HEK293 (cell line): ENCODE measurements at regions not wholly inside any gene's neighbourhood (a gene's known extent, or its start where the extent isn't known, plus 50 kb on each side); places are given as distances from the start of the nearest gene placed in this dataset.

Experiments
- CTCF ChIA-PET: fragments of 350-600 bp; formaldehyde crosslinking; extraction: SDS; loops from one replicate; lab custom pipeline; 2021; ENCODE audit warnings: antibody characterized with exemption; lab: Yijun Ruan, JAX
- POLR2A ChIA-PET: fragments of 300-600 bp; formaldehyde crosslinking; extraction: SDS; loops from one replicate; lab custom pipeline; 2020; ENCODE audit warnings: antibody characterized with exemption, inconsistent platforms; lab: Yijun Ruan, JAX
- H3K27ac ChIP-seq: fragments of 200-500 bp; sonication (Bioruptor generic); 2 replicates; pipeline ENCODE4 v1.5.1; 2014; ENCODE audit warnings: low read depth, low read length, control low read depth, inconsistent platforms; ENCODE audit errors: extremely low read depth
- H3K36me3 ChIP-seq, 2 experiments: fragments of 200-500 bp in 1 of 2; sonication (Bioruptor generic) in 1 of 2; 1 replicate in 1 of 2; 2 replicates in 1 of 2; pipeline ENCODE4 v1.5.1; 2014 to 2017; ENCODE audit warnings: inconsistent platforms in 2 of 2, low read length in 2 of 2; ENCODE audit not compliant: control insufficient read depth in 2 of 2, insufficient read depth in 1 of 2
- H3K4me1 ChIP-seq: fragments of 200-500 bp; sonication (Bioruptor generic); 2 replicates; pipeline ENCODE4 v1.5.1; 2014; ENCODE audit warnings: mild to moderate bottlenecking, low read length, inconsistent platforms; ENCODE audit not compliant: control insufficient read depth, insufficient read depth
- H3K4me3 ChIP-seq: 2 replicates; pipeline ENCODE4 v1.5.1; 2011; ENCODE audit warnings: low read depth, mild to moderate bottlenecking, control low read depth, low read length, moderate library complexity
- H3K9me3 ChIP-seq: fragments of 200-500 bp; sonication (Bioruptor generic); 2 replicates; pipeline ENCODE4 v1.5.1; 2014; ENCODE audit warnings: low read depth, low read length, inconsistent platforms; ENCODE audit not compliant: control insufficient read depth, insufficient read depth
- BCL11A ChIP-seq: fragments of 450-650 bp; formaldehyde crosslinking; IDR thresholded peaks from 2 replicates; pipeline ENCODE4 v1.5.1; 2016; ENCODE audit warnings: low read depth, missing biosample characterization, missing genetic modification characterization
- GLI2 ChIP-seq: fragments of 450-650 bp; formaldehyde crosslinking; IDR thresholded peaks from 2 replicates; pipeline ENCODE4; 2017; ENCODE audit warnings: missing biosample characterization, missing genetic modification characterization, low read depth, borderline replicate concordance
- HOXD13 ChIP-seq: sonication (generic); formaldehyde crosslinking; IDR thresholded peaks from 2 replicates; pipeline ENCODE4 v1.8.0; 2022; ENCODE audit warnings: missing genetic modification reagents, borderline replicate concordance
- KLF8 ChIP-seq: fragments of 450-650 bp; formaldehyde crosslinking; IDR thresholded peaks from 2 replicates; pipeline ENCODE4 v1.5.1; 2016; ENCODE audit warnings: missing biosample characterization, missing genetic modification characterization
- MEIS1 ChIP-seq: sonication (generic); formaldehyde crosslinking; IDR thresholded peaks from 2 replicates; pipeline ENCODE4 v1.8.1; 2022; ENCODE audit warnings: missing genetic modification reagents, mild to moderate bottlenecking, borderline replicate concordance
- WT1 ChIP-seq: fragments of 450-650 bp; formaldehyde crosslinking; IDR thresholded peaks from 2 replicates; pipeline ENCODE4 v1.5.1; 2016; ENCODE audit warnings: missing biosample characterization, missing genetic modification characterization
- YY2 ChIP-seq: fragments of 450-650 bp; formaldehyde crosslinking; IDR thresholded peaks from 2 replicates; pipeline ENCODE4 v1.5.1; 2016; ENCODE audit warnings: missing biosample characterization, missing genetic modification characterization
- ZFP3 ChIP-seq: fragments of 450-650 bp; formaldehyde crosslinking; IDR thresholded peaks from 2 replicates; pipeline ENCODE4 v1.5.1; 2016; ENCODE audit warnings: low read depth, missing biosample characterization, missing genetic modification characterization
- ZNF155 ChIP-seq: fragments of 450-650 bp; formaldehyde crosslinking; IDR thresholded peaks from 2 replicates; pipeline ENCODE4 v1.5.1; 2016; ENCODE audit warnings: missing biosample characterization, missing genetic modification characterization
- ZNF19 ChIP-seq: fragments of 450-650 bp; formaldehyde crosslinking; IDR thresholded peaks from 2 replicates; pipeline ENCODE4; 2016; ENCODE audit warnings: missing biosample characterization, missing genetic modification characterization, low read depth
- ZNF202 ChIP-seq: fragments of 450-650 bp; formaldehyde crosslinking; IDR thresholded peaks from 2 replicates; pipeline ENCODE4 v1.5.1; 2016; ENCODE audit warnings: missing biosample characterization, missing genetic modification characterization, borderline replicate concordance
- ZNF24 ChIP-seq: fragments of 450-650 bp; formaldehyde crosslinking; IDR thresholded peaks from 2 replicates; pipeline ENCODE4 v1.5.1; 2016; ENCODE audit warnings: missing biosample characterization, missing genetic modification characterization
- ZNF311 ChIP-seq: fragments of 450-650 bp; formaldehyde crosslinking; IDR thresholded peaks from 2 replicates; pipeline ENCODE4 v1.5.1; 2017; ENCODE audit warnings: missing biosample characterization, missing genetic modification characterization, borderline replicate concordance
- ZNF350 ChIP-seq: fragments of 450-650 bp; formaldehyde crosslinking; IDR thresholded peaks from 2 replicates; pipeline ENCODE4 v1.5.0; 2017; ENCODE audit warnings: missing biosample characterization, mild to moderate bottlenecking, missing genetic modification characterization
- ZNF404 ChIP-seq: fragments of 450-650 bp; formaldehyde crosslinking; IDR thresholded peaks from 2 replicates; pipeline ENCODE4 v1.5.1; 2017; ENCODE audit warnings: missing biosample characterization, missing genetic modification characterization
- ZNF529 ChIP-seq: fragments of 450-650 bp; formaldehyde crosslinking; IDR thresholded peaks from 2 replicates; pipeline ENCODE4 v1.5.1; 2017; ENCODE audit warnings: missing genetic modification characterization, missing biosample characterization; ENCODE audit not compliant: insufficient replicate concordance
- ZNF660 ChIP-seq: fragments of 450-650 bp; IDR thresholded peaks from 2 replicates; pipeline ENCODE4 v1.5.1; 2018; ENCODE audit warnings: missing biosample characterization, mild to moderate bottlenecking, missing genetic modification characterization
- TF ChIP-seq, protein P1 (sequence below): fragments of 450-650 bp; formaldehyde crosslinking; conservative IDR thresholded peaks from 2 replicates; pipeline ENCODE4 v1.5.1; 2016; ENCODE audit warnings: low read depth, missing biosample characterization, missing genetic modification characterization
- TF ChIP-seq, protein P2 (sequence below): fragments of 450-650 bp; formaldehyde crosslinking; IDR thresholded peaks from 2 replicates; pipeline ENCODE4 v1.5.1; 2016; ENCODE audit warnings: missing biosample characterization, missing genetic modification characterization
- TF ChIP-seq, protein P3 (sequence below): fragments of 450-650 bp; formaldehyde crosslinking; IDR thresholded peaks from 2 replicates; pipeline ENCODE4 v1.5.1; 2016; ENCODE audit warnings: missing biosample characterization, missing genetic modification characterization, low read depth
- TF ChIP-seq, protein P4 (sequence below): fragments of 450-650 bp; formaldehyde crosslinking; IDR thresholded peaks from 2 replicates; pipeline ENCODE4; 2016; ENCODE audit warnings: missing biosample characterization, missing genetic modification characterization
- TF ChIP-seq, protein P5 (sequence below): fragments of 450-650 bp; formaldehyde crosslinking; IDR thresholded peaks from 2 replicates; pipeline ENCODE4 v1.5.1; 2017; ENCODE audit warnings: missing biosample characterization, missing genetic modification characterization

DNA sequence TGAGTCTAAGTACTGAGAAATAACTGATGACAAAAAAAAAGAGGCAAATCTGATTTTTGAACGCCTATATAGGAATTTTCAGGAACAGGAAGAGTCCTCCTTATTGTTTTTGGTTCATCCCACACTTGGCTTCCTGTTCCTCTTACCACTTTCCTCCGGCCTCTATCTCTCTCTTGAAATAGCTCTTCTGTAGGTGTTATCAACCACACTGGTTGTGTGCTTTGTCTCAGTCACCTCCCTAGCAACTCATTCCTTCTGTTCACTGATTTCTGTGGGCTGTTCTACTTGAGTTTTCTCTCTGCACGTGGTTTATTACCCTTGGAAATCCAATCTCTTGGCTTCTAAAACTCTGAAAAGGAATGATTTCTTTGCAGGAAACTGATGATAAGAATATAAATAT lies 78.7 kb upstream of the C11orf87 start:
- CTCF ChIA-PET = no interaction called here
- H3K36me3 ChIP-seq = no peaks in the 10 kb centered on the region
- H3K4me3 ChIP-seq = no peak overlapping the region
- POLR2A ChIA-PET = no interaction called here
- no peak overlapping the region for H3K27ac ChIP-seq
- H3K9me3 ChIP-seq = no peaks in the 10 kb centered on the region
- H3K4me1 ChIP-seq = no peaks in the 10 kb centered on the region
- TF ChIP-seq BCL11A (tag by site-specific recombination) (no peak), ZNF529 (tag by site-specific recombination) (no peak), MEIS1 (CRISPR knock-in tag) (no peak), ZNF202 (tag by site-specific recombination) (no peak), YY2 (tag by site-specific recombination) (no peak), KLF8 (tag by site-specific recombination) (no peak), HOXD13 (no peak), ZNF350 (tag by site-specific recombination) (no peak), ZNF19 (no peak), ZNF24 (tag by site-specific recombination) (no peak), ZNF660 (no peak), GLI2 (tag by site-specific recombination) (no peak)
- TF ChIP-seq, protein P1, sequence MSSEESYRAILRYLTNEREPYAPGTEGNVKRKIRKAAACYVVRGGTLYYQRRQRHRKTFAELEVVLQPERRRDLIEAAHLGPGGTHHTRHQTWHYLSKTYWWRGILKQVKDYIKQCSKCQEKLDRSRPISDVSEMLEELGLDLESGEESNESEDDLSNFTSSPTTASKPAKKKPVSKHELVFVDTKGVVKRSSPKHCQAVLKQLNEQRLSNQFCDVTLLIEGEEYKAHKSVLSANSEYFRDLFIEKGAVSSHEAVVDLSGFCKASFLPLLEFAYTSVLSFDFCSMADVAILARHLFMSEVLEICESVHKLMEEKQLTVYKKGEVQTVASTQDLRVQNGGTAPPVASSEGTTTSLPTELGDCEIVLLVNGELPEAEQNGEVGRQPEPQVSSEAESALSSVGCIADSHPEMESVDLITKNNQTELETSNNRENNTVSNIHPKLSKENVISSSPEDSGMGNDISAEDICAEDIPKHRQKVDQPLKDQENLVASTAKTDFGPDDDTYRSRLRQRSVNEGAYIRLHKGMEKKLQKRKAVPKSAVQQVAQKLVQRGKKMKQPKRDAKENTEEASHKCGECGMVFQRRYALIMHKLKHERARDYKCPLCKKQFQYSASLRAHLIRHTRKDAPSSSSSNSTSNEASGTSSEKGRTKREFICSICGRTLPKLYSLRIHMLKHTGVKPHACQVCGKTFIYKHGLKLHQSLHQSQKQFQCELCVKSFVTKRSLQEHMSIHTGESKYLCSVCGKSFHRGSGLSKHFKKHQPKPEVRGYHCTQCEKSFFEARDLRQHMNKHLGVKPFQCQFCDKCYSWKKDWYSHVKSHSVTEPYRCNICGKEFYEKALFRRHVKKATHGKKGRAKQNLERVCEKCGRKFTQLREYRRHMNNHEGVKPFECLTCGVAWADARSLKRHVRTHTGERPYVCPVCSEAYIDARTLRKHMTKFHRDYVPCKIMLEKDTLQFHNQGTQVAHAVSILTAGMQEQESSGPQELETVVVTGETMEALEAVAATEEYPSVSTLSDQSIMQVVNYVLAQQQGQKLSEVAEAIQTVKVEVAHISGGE = no peak
- TF ChIP-seq, protein P2, sequence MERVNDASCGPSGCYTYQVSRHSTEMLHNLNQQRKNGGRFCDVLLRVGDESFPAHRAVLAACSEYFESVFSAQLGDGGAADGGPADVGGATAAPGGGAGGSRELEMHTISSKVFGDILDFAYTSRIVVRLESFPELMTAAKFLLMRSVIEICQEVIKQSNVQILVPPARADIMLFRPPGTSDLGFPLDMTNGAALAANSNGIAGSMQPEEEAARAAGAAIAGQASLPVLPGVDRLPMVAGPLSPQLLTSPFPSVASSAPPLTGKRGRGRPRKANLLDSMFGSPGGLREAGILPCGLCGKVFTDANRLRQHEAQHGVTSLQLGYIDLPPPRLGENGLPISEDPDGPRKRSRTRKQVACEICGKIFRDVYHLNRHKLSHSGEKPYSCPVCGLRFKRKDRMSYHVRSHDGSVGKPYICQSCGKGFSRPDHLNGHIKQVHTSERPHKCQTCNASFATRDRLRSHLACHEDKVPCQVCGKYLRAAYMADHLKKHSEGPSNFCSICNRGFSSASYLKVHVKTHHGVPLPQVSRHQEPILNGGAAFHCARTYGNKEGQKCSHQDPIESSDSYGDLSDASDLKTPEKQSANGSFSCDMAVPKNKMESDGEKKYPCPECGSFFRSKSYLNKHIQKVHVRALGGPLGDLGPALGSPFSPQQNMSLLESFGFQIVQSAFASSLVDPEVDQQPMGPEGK (tag by site-specific recombination) = no peak
- TF ChIP-seq, protein P3, sequence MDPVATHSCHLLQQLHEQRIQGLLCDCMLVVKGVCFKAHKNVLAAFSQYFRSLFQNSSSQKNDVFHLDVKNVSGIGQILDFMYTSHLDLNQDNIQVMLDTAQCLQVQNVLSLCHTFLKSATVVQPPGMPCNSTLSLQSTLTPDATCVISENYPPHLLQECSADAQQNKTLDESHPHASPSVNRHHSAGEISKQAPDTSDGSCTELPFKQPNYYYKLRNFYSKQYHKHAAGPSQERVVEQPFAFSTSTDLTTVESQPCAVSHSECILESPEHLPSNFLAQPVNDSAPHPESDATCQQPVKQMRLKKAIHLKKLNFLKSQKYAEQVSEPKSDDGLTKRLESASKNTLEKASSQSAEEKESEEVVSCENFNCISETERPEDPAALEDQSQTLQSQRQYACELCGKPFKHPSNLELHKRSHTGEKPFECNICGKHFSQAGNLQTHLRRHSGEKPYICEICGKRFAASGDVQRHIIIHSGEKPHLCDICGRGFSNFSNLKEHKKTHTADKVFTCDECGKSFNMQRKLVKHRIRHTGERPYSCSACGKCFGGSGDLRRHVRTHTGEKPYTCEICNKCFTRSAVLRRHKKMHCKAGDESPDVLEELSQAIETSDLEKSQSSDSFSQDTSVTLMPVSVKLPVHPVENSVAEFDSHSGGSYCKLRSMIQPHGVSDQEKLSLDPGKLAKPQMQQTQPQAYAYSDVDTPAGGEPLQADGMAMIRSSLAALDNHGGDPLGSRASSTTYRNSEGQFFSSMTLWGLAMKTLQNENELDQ (tag by site-specific recombination) = no peak

DNA sequence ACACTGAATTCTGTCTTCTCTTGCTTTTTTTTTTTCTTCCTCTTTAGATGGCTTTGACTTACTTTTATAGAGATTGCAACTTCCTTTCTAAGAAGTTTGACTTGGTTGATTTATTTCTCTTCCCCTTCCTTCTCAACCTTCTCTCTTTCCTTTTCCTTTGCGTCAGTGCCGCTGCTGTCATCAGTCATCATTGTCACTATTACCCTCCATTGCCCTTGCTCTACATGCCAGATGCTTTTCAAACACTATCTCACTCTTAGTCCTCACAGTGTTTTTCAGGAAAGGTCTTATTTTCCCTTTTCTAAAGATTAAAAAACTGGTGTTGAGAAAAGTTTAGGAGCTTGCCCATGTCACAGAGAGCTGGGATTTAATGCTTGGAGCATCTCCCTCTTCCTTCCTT lies 74.7 kb upstream of the C11orf87 start:
- CTCF ChIA-PET = no interaction called here
- Histone ChIP-seq H3K4me3 (no peak overlapping the region), H3K36me3 (no peaks in the 10 kb centered on the region), H3K4me1 (no peaks in the 10 kb centered on the region)
- TF ChIP-seq ZNF311 (tag by site-specific recombination) = no peak
- TF ChIP-seq ZFP3 = no peak
- no peak for TF ChIP-seq ZNF155 (tag by site-specific recombination)
- TF ChIP-seq WT1 = no peak
- TF ChIP-seq, protein P4, sequence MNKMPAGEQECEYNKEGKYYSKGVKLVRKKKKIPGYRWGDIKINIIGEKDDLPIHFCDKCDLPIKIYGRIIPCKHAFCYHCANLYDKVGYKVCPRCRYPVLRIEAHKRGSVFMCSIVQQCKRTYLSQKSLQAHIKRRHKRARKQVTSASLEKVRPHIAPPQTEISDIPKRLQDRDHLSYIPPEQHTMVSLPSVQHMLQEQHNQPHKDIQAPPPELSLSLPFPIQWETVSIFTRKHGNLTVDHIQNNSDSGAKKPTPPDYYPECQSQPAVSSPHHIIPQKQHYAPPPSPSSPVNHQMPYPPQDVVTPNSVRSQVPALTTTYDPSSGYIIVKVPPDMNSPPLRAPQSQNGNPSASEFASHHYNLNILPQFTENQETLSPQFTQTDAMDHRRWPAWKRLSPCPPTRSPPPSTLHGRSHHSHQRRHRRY (tag by site-specific recombination) = no peak
- TF ChIP-seq, protein P5, sequence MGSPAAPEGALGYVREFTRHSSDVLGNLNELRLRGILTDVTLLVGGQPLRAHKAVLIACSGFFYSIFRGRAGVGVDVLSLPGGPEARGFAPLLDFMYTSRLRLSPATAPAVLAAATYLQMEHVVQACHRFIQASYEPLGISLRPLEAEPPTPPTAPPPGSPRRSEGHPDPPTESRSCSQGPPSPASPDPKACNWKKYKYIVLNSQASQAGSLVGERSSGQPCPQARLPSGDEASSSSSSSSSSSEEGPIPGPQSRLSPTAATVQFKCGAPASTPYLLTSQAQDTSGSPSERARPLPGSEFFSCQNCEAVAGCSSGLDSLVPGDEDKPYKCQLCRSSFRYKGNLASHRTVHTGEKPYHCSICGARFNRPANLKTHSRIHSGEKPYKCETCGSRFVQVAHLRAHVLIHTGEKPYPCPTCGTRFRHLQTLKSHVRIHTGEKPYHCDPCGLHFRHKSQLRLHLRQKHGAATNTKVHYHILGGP = no peak
- TF ChIP-seq ZNF404 (tag by site-specific recombination) = no peak
- TF ChIP-seq, all 188 proteins: peak for 0
- POLR2A ChIA-PET = no interaction called here
- Histone ChIP-seq H3K27ac (no peak overlapping the region), H3K9me3 (no peaks in the 10 kb centered on the region)
